GM13977 (cell line): ENCODE measurements at regions not wholly inside any gene's neighbourhood (a gene's known extent, or its start where the extent isn't known, plus 50 kb on each side); places are given as distances from the start of the nearest gene placed in this dataset.

Experiments
- DNase-seq: peaks from one replicate; pipeline ENCODE4 v3.0.0; 2012; ENCODE audit warnings: low spot score
- CTCF ChIP-seq: IDR thresholded peaks from 2 replicates; pipeline ENCODE4 v1.5.1; 2012; ENCODE audit warnings: mild to moderate bottlenecking, control low read depth; ENCODE audit not compliant: insufficient read depth; ENCODE audit errors: extremely low read depth, missing control alignments
- in situ Hi-C: fragments of 300-500 bp; cut with MboI; formaldehyde crosslinking; loops from one replicate; pipeline ENCODE4 v1.12.0; 2022; ENCODE audit warnings: low sequenced_read_pairs, low pct_unique_long_range_greater_than_20kb, mixed read lengths, inconsistent platforms; ENCODE audit not compliant: unreplicated experiment

GRCh38 chr4:177546745-177547144, 104.5 kb upstream of the AGA start:
- in situ Hi-C loops, result no loop called here
- TF ChIP-seq CTCF, result no peak
- DNase-seq, result no peak

GRCh38 chr4:177547985-177548384, 105.7 kb upstream of the AGA start:
- DNase-seq, result no peak
- no peak for TF ChIP-seq CTCF
- in situ Hi-C loops, result no loop called here

GRCh38 chr4:177555007-177555574, 112.9 kb upstream of the AGA start:
- peak; percentile 58 for DNase-seq
- in situ Hi-C loops, result no loop called here
- TF ChIP-seq CTCF, result peak; percentile 71

GRCh38 chr4:177557416-177557815, 115.2 kb upstream of the AGA start:
- no peak for TF ChIP-seq CTCF
- DNase-seq, result no peak
- in situ Hi-C loops, result no loop called here

GRCh38 chr4:177558995-177559394, 116.8 kb upstream of the AGA start:
- DNase-seq, result no peak
- in situ Hi-C loops, result no loop called here
- TF ChIP-seq CTCF, result no peak

DNA sequence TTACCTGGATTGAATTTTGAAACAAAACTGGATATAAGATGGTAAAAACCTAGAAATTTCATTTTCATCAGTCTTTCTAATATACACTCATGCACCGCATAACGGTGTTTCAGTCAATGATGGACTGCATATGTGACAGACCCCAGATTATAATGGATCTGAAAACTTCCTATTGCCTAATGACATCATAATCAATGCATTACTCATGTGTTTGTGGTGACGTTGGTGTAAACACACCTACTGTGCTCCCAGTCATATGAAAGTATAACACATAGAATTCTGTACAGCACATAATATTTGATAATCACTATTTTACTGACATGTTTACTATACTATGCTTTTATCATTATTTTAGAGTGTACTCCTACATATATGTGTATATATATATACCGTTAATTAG, 119.9 kb upstream of the AGA start:
- no peak for TF ChIP-seq CTCF
- no peak for DNase-seq
- in situ Hi-C loops, result no loop called here

DNA sequence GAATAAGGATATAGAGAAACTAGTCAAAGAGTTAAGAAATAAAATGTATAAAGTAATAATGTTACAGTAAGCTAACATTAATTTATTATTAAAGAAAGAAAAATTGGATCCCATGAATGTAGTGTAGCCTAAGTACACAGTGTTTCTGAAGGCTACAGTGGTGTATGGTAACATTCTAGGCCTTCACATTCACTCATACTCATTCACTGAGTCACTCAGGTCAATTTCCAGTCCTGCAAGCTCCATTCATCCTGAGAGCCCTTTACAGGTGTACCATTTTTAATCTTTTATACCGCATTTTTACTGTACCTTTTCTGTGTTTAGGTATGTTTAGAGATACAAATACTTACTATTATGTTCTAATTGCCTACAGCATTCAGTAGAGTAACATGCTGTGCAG, 120.6 kb upstream of the AGA start:
- TF ChIP-seq CTCF, result no peak
- no peak for DNase-seq
- in situ Hi-C loops, result no loop called here
